ENCODE measurements at regions not wholly inside any gene's neighbourhood (a gene's known extent, or its start where the extent isn't known, plus 50 kb on each side); places are given as distances from the start of the nearest gene placed in this dataset.

GRCh38 chr13:34307607-34308006 is 489.7 kb downstream of the RFC3 start:
- no peak for FAIRE-seq
- DNase-seq (ENCODE audit: insufficient read length): no peak
- TF ChIP-seq POLR2A (IDR thresholded peaks at IDR 0.05; ENCODE audit: low read depth, low read length): no peak
- no peak for TF ChIP-seq POLR2AphosphoS5 (IDR thresholded peaks at IDR 0.05; ENCODE audit: low read depth, low read length)
- TF ChIP-seq TAF1 (IDR thresholded peaks at IDR 0.05; ENCODE audit: borderline replicate concordance, low read depth, low read length): no peak

GRCh38 chr13:34308725-34309124 is 490.8 kb downstream of the RFC3 start:
- DNase-seq (ENCODE audit: insufficient read length) (no peak), FAIRE-seq (no peak)
- TF ChIP-seq POLR2A (IDR thresholded peaks at IDR 0.05; ENCODE audit: low read depth, low read length) (no peak), TAF1 (IDR thresholded peaks at IDR 0.05; ENCODE audit: borderline replicate concordance, low read depth, low read length) (no peak), POLR2AphosphoS5 (IDR thresholded peaks at IDR 0.05; ENCODE audit: low read depth, low read length) (no peak)

- no peak for TF ChIP-seq TAF1 (IDR thresholded peaks at IDR 0.05; ENCODE audit: borderline replicate concordance, low read depth, low read length)
- TF ChIP-seq POLR2AphosphoS5 (IDR thresholded peaks at IDR 0.05; ENCODE audit: low read depth, low read length): no peak
- no peak for TF ChIP-seq POLR2A (IDR thresholded peaks at IDR 0.05; ENCODE audit: low read depth, low read length)
- DNase-seq (ENCODE audit: insufficient read length): no peak
- FAIRE-seq: no peak
Measured at GRCh38 chr13:34310539-34310938, 492.6 kb downstream of the RFC3 start.

GRCh38 chr13:34311251-34311650 is 493.3 kb downstream of the RFC3 start:
- TF ChIP-seq POLR2AphosphoS5 (IDR thresholded peaks at IDR 0.05; ENCODE audit: low read depth, low read length) (no peak), POLR2A (IDR thresholded peaks at IDR 0.05; ENCODE audit: low read depth, low read length) (no peak)
- FAIRE-seq (no peak), DNase-seq (ENCODE audit: insufficient read length) (no peak)

GRCh38 chr13:34312578-34312977 is 494.6 kb downstream of the RFC3 start:
- no peak for DNase-seq (ENCODE audit: insufficient read length)
- no peak for FAIRE-seq
- TF ChIP-seq POLR2AphosphoS5 (IDR thresholded peaks at IDR 0.05; ENCODE audit: low read depth, low read length) (no peak), TAF1 (IDR thresholded peaks at IDR 0.05; ENCODE audit: borderline replicate concordance, low read depth, low read length) (no peak), POLR2A (IDR thresholded peaks at IDR 0.05; ENCODE audit: low read depth, low read length) (no peak)

GRCh38 chr13:34320084-34320483 is 502.1 kb downstream of the RFC3 start:
- TF ChIP-seq TAF1 (IDR thresholded peaks at IDR 0.05; ENCODE audit: borderline replicate concordance, low read depth, low read length) (no peak), POLR2AphosphoS5 (IDR thresholded peaks at IDR 0.05; ENCODE audit: low read depth, low read length) (no peak), POLR2A (IDR thresholded peaks at IDR 0.05; ENCODE audit: low read depth, low read length) (no peak)
- DNase-seq (ENCODE audit: insufficient read length) (no peak), FAIRE-seq (no peak)

- TF ChIP-seq TAF1 (IDR thresholded peaks at IDR 0.05; ENCODE audit: borderline replicate concordance, low read depth, low read length) (no peak), POLR2A (IDR thresholded peaks at IDR 0.05; ENCODE audit: low read depth, low read length) (no peak), POLR2AphosphoS5 (IDR thresholded peaks at IDR 0.05; ENCODE audit: low read depth, low read length) (no peak)
- DNase-seq (ENCODE audit: insufficient read length): no peak
- no peak for FAIRE-seq
Measured at GRCh38 chr13:34322014-34322742, 504.2 kb downstream of the RFC3 start.

GRCh38 chr13:34322743-34323074 is 504.8 kb downstream of the RFC3 start:
- TF ChIP-seq POLR2A (IDR thresholded peaks at IDR 0.05; ENCODE audit: low read depth, low read length) (no peak), TAF1 (IDR thresholded peaks at IDR 0.05; ENCODE audit: borderline replicate concordance, low read depth, low read length) (no peak), POLR2AphosphoS5 (IDR thresholded peaks at IDR 0.05; ENCODE audit: low read depth, low read length) (no peak)
- FAIRE-seq: no peak
- no peak for DNase-seq (ENCODE audit: insufficient read length)

- TF ChIP-seq TAF1 (IDR thresholded peaks at IDR 0.05; ENCODE audit: borderline replicate concordance, low read depth, low read length) (no peak), POLR2AphosphoS5 (IDR thresholded peaks at IDR 0.05; ENCODE audit: low read depth, low read length) (no peak), POLR2A (IDR thresholded peaks at IDR 0.05; ENCODE audit: low read depth, low read length) (no peak)
- FAIRE-seq (no peak), DNase-seq (ENCODE audit: insufficient read length) (no peak)
Measured at GRCh38 chr13:34335014-34336007, 517.4 kb downstream of the RFC3 start.

- no peak for TF ChIP-seq TAF1 (IDR thresholded peaks at IDR 0.05; ENCODE audit: borderline replicate concordance, low read depth, low read length)
- TF ChIP-seq POLR2A (IDR thresholded peaks at IDR 0.05; ENCODE audit: low read depth, low read length): no peak
- TF ChIP-seq POLR2AphosphoS5 (IDR thresholded peaks at IDR 0.05; ENCODE audit: low read depth, low read length): no peak
- FAIRE-seq (no peak), DNase-seq (ENCODE audit: insufficient read length) (no peak)
Measured at GRCh38 chr13:34338102-34338501, 520.2 kb downstream of the RFC3 start.

GRCh38 chr13:34340534-34340933 is 522.6 kb downstream of the RFC3 start:
- DNase-seq (ENCODE audit: insufficient read length) (no peak), FAIRE-seq (no peak)
- TF ChIP-seq POLR2AphosphoS5 (IDR thresholded peaks at IDR 0.05; ENCODE audit: low read depth, low read length) (no peak), TAF1 (IDR thresholded peaks at IDR 0.05; ENCODE audit: borderline replicate concordance, low read depth, low read length) (no peak), POLR2A (IDR thresholded peaks at IDR 0.05; ENCODE audit: low read depth, low read length) (no peak)
